SU-DHL-6 (cell line): ENCODE measurements at regions not wholly inside any gene's neighbourhood (a gene's known extent, or its start where the extent isn't known, plus 50 kb on each side); places are given as distances from the start of the nearest gene placed in this dataset.

ENCODE experiments used
- EZH2phosphoT487 ChIP-seq: fragments of 200-600 bp; sonication (generic), shearing (Covaris generic); conservative IDR thresholded peaks from 2 replicates; pipeline ENCODE4 v1.6.1; 2018; ENCODE audit warnings: mild to moderate bottlenecking, antibody characterized with exemption, low read length, moderate library complexity, mixed read lengths
- TF ChIP-seq, protein P1 (sequence below): fragments of 200-600 bp; sonication (generic); IDR thresholded peaks from one replicate; pipeline ENCODE4 v1.5.1; 2017; ENCODE audit warnings: antibody characterized with exemption, mild to moderate bottlenecking, low read length, moderate library complexity; ENCODE audit not compliant: insufficient read depth, poor library complexity, severe bottlenecking

- TF ChIP-seq, protein P1, sequence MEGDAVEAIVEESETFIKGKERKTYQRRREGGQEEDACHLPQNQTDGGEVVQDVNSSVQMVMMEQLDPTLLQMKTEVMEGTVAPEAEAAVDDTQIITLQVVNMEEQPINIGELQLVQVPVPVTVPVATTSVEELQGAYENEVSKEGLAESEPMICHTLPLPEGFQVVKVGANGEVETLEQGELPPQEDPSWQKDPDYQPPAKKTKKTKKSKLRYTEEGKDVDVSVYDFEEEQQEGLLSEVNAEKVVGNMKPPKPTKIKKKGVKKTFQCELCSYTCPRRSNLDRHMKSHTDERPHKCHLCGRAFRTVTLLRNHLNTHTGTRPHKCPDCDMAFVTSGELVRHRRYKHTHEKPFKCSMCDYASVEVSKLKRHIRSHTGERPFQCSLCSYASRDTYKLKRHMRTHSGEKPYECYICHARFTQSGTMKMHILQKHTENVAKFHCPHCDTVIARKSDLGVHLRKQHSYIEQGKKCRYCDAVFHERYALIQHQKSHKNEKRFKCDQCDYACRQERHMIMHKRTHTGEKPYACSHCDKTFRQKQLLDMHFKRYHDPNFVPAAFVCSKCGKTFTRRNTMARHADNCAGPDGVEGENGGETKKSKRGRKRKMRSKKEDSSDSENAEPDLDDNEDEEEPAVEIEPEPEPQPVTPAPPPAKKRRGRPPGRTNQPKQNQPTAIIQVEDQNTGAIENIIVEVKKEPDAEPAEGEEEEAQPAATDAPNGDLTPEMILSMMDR, result no peak
- TF ChIP-seq EZH2phosphoT487, result no peak
These were observed 486.2 kb downstream of the IGSF11 start for GRCh38 chr3:118548434-118548833.
